H9 (cell line): ENCODE measurements at regions not wholly inside any gene's neighbourhood (a gene's known extent, or its start where the extent isn't known, plus 50 kb on each side); places are given as distances from the start of the nearest gene placed in this dataset.

Source experiments
- DNase-seq: peaks from one replicate; pipeline ENCODE4 v3.0.0-alpha.2; 2017
- H2AFZ ChIP-seq: one replicate; pipeline ENCODE4 v1.6.1; 2013; ENCODE audit warnings: mild to moderate bottlenecking, low read length, control low read depth, moderate library complexity
- H2AK5ac ChIP-seq: 2 replicates; pipeline ENCODE4 v1.6.1; 2013; ENCODE audit warnings: low read length, control low read depth, mixed read lengths; ENCODE audit not compliant: insufficient read length
- H2BK120ac ChIP-seq: one replicate; pipeline ENCODE4 v1.6.1; 2013; ENCODE audit warnings: low read depth, mild to moderate bottlenecking, low read length, control low read depth, inconsistent platforms; ENCODE audit not compliant: poor library complexity, severe bottlenecking
- H2BK12ac ChIP-seq: 2 replicates; pipeline ENCODE4 v1.6.1; 2013; ENCODE audit warnings: low read length, control low read depth, mixed read lengths, low read depth; ENCODE audit not compliant: insufficient read length
- H2BK15ac ChIP-seq: 2 replicates; pipeline ENCODE4 v1.6.1; 2013; ENCODE audit warnings: low read depth, low read length, control low read depth
- H2BK20ac ChIP-seq: one replicate; pipeline ENCODE4 v1.6.1; 2013; ENCODE audit warnings: low read depth, mild to moderate bottlenecking, low read length, control low read depth, inconsistent platforms; ENCODE audit not compliant: poor library complexity, severe bottlenecking
- H2BK5ac ChIP-seq: 2 replicates; pipeline ENCODE4 v1.6.1; 2013; ENCODE audit warnings: low read length, control low read depth, mixed read lengths; ENCODE audit not compliant: insufficient read length
- H3K14ac ChIP-seq: 2 replicates; pipeline ENCODE4 v1.6.1; 2013; ENCODE audit warnings: low read length, control low read depth; ENCODE audit not compliant: insufficient read depth
- H3K18ac ChIP-seq: 2 replicates; pipeline ENCODE4 v1.6.1; 2013; ENCODE audit warnings: low read depth, mild to moderate bottlenecking, mixed read lengths, low read length, control low read depth; ENCODE audit not compliant: insufficient read length
- H3K23ac ChIP-seq: 2 replicates; pipeline ENCODE4 v1.6.1; 2013; ENCODE audit warnings: low read length, control low read depth, mixed read lengths, low read depth; ENCODE audit not compliant: insufficient read length
- H3K23me2 ChIP-seq: 2 replicates; pipeline ENCODE4 v1.6.1; 2013; ENCODE audit warnings: low read depth, mild to moderate bottlenecking, mixed read lengths, low read length, control low read depth; ENCODE audit not compliant: insufficient read length, poor library complexity, severe bottlenecking
- H3K27ac ChIP-seq: 2 replicates; pipeline ENCODE4 v1.5.1; 2013; ENCODE audit warnings: low read length, control low read depth, mixed read lengths, low read depth; ENCODE audit not compliant: insufficient read length
- H3K27me3 ChIP-seq: 2 replicates; pipeline ENCODE4 v1.6.1; 2013; ENCODE audit warnings: low read length, control low read depth, inconsistent platforms; ENCODE audit not compliant: insufficient read depth
- H3K4ac ChIP-seq: 2 replicates; pipeline ENCODE4 v1.6.1; 2013; ENCODE audit warnings: low read depth, mild to moderate bottlenecking, control low read depth, inconsistent platforms, low read length, moderate library complexity
- H3K4me1 ChIP-seq: 2 replicates; pipeline ENCODE4 v1.6.1; 2013; ENCODE audit warnings: low read length, control low read depth, inconsistent platforms; ENCODE audit not compliant: insufficient read depth
- H3K4me2 ChIP-seq: 2 replicates; pipeline ENCODE4 v1.6.1; 2013; ENCODE audit warnings: low read length, control low read depth, mixed read lengths; ENCODE audit not compliant: insufficient read length, insufficient read depth
- H3K56ac ChIP-seq: 2 replicates; pipeline ENCODE4 v1.6.1; 2013; ENCODE audit warnings: low read depth, mild to moderate bottlenecking, mixed read lengths, low read length, control low read depth; ENCODE audit not compliant: insufficient read length
- H3K79me1 ChIP-seq: 2 replicates; pipeline ENCODE4 v1.6.1; 2013; ENCODE audit warnings: low read depth, mild to moderate bottlenecking, moderate library complexity, low read length, control low read depth, inconsistent platforms; ENCODE audit not compliant: insufficient read depth, poor library complexity, severe bottlenecking
- H3K79me2 ChIP-seq: 2 replicates; pipeline ENCODE4 v1.6.1; 2013; ENCODE audit warnings: low read length, control low read depth, inconsistent platforms; ENCODE audit not compliant: insufficient read depth
- H3K9ac ChIP-seq: 2 replicates; pipeline ENCODE4 v1.6.1; 2013; ENCODE audit warnings: low read length, control low read depth, mixed read lengths; ENCODE audit not compliant: insufficient read length; ENCODE audit errors: extremely low read depth
- H3K9me3 ChIP-seq: one replicate; pipeline ENCODE4 v1.6.1; 2013; ENCODE audit warnings: low read depth, low read length, inconsistent platforms; ENCODE audit not compliant: control insufficient read depth
- H3T11ph ChIP-seq: one replicate; pipeline ENCODE4 v1.6.1; 2013; ENCODE audit warnings: mild to moderate bottlenecking, low read length, control low read depth, inconsistent platforms
- H4K20me1 ChIP-seq: one replicate; pipeline ENCODE4 v1.6.1; 2013; ENCODE audit not compliant: control insufficient read depth, insufficient read length, insufficient read depth
- H4K5ac ChIP-seq: 2 replicates; pipeline ENCODE4 v1.6.1; 2013; ENCODE audit warnings: low read depth, mild to moderate bottlenecking, mixed read lengths, low read length, control low read depth; ENCODE audit not compliant: insufficient read length
- H4K8ac ChIP-seq: replicated peaks from 2 replicates; pipeline ENCODE4 v1.6.1; 2013; ENCODE audit warnings: low read length, control low read depth, mixed read lengths, low read depth; ENCODE audit not compliant: insufficient read length
- H4K91ac ChIP-seq: 2 replicates; pipeline ENCODE4 v1.6.1; 2013; ENCODE audit warnings: low read depth, mild to moderate bottlenecking, moderate library complexity, mixed read lengths, low read length, control low read depth; ENCODE audit not compliant: insufficient read length
- H3K27ac Mint-ChIP-seq, 3 experiments: 2 replicates in 2 of 3; 3 replicates in 1 of 3; pipeline ENCODE4 v1.8.0; 2020 to 2021; ENCODE audit warnings: mixed read lengths in 3 of 3, mild to moderate bottlenecking in 1 of 3, moderate library complexity in 1 of 3
- H3K27me3 Mint-ChIP-seq: 2 replicates; pipeline ENCODE4 v1.8.0; 2021; ENCODE audit warnings: low read depth, mild to moderate bottlenecking, moderate library complexity, mixed read lengths
- H3K36me3 Mint-ChIP-seq, 3 experiments: 2 replicates in 2 of 3; 3 replicates in 1 of 3; pipeline ENCODE4 v1.8.0; 2020 to 2021; ENCODE audit warnings: low read depth in 3 of 3, mixed read lengths in 3 of 3; ENCODE audit not compliant: insufficient read depth in 1 of 3
- H3K4me1 Mint-ChIP-seq, 2 experiments: 2 replicates each; pipeline ENCODE4 v1.8.0; 2020; ENCODE audit warnings: mixed read lengths in 2 of 2
- H3K4me3 Mint-ChIP-seq, 2 experiments: 2 replicates in 1 of 2; 3 replicates in 1 of 2; pipeline ENCODE4 v1.8.0; 2020 to 2021; ENCODE audit warnings: mild to moderate bottlenecking in 2 of 2, mixed read lengths in 2 of 2, moderate library complexity in 1 of 2
- H3K9me3 Mint-ChIP-seq, 2 experiments: 2 replicates in 1 of 2; 3 replicates in 1 of 2; pipeline ENCODE4 v1.8.0; 2020; ENCODE audit warnings: mild to moderate bottlenecking in 2 of 2, mixed read lengths in 2 of 2, moderate library complexity in 1 of 2
- CTCF ChIP-seq: fragments of 200-600 bp; sonication (generic); conservative IDR thresholded peaks from 3 replicates; pipeline ENCODE4 v1.8.0; 2021; ENCODE audit warnings: antibody characterized with exemption, mild to moderate bottlenecking
- WGBS: extraction: QIAGEN DNeasy Blood & Tissue Kit; methylation state at CpG from one replicate; pipeline ENCODE4 v1.1.7; 2013; ENCODE audit warnings: missing lambda C conversion rate, low lambda C conversion rate, mixed read lengths; ENCODE audit not compliant: insufficient read length; ENCODE audit errors: extremely low coverage; 5-methylcytosine and 5-hydroxymethylcytosine counted together

GRCh38 chr18:39962546-39962945, 1992.5 kb upstream of the PIK3C3 start:
- Histone ChIP-seq H2BK120ac (no peak overlapping the region), H2BK15ac (no peak overlapping the region), H3K14ac (no peak overlapping the region), H3K9me3 (no peaks in the 10 kb centered on the region), H2BK12ac (no peak overlapping the region), H3K27me3 (no peaks in the 10 kb centered on the region), H3K9ac (no peak overlapping the region), H3K27ac (no peak overlapping the region), H4K8ac (no peak overlapping the region), H3K4me2 (no peak overlapping the region), H4K91ac (no peak overlapping the region), H3K4ac (no peak overlapping the region), H2AFZ (no peak overlapping the region), H4K5ac (no peak overlapping the region), H3K18ac (no peak overlapping the region), H3K23ac (no peak overlapping the region), H3K56ac (no peak overlapping the region), H3K79me2 (no peaks in the 10 kb centered on the region), H2BK20ac (no peak overlapping the region), H3T11ph (no peak overlapping the region), H4K20me1 (no peaks in the 10 kb centered on the region), H3K4me1 (0 out of 2 replicates have a peak, but pooled peaks cover 2% of the 10 kb centered on the region), H2BK5ac (no peak overlapping the region), H3K79me1 (no peaks in the 10 kb centered on the region), H3K23me2 (no peaks in the 10 kb centered on the region), H2AK5ac (no peak overlapping the region)
- DNase-seq = no peak
- no CpG with 5 or more reads among the region's 2 CpGs for WGBS
- H3K4me3 Mint-ChIP-seq = no peak overlapping the region
- H3K27me3 Mint-ChIP-seq = no peaks in the 10 kb centered on the region
- no peak overlapping the region for H3K27ac Mint-ChIP-seq
- peaks cover 15% of the 10 kb centered on the region in 2 experiments for H3K4me1 Mint-ChIP-seq
- TF ChIP-seq CTCF = no peak
- H3K36me3 Mint-ChIP-seq = no peaks in the 10 kb centered on the region
- H3K9me3 Mint-ChIP-seq = no peaks in the 10 kb centered on the region
